IMR-90 (cell line): ENCODE measurements at regions not wholly inside any gene's neighbourhood (a gene's known extent, or its start where the extent isn't known, plus 50 kb on each side); places are given as distances from the start of the nearest gene placed in this dataset.
A peak's percentile ranks its signal among the peaks of the same experiment; 100 is the strongest.

Source experiments
- CEBPB ChIP-seq: IDR thresholded peaks from 2 replicates; pipeline ENCODE4 v1.6.1; 2012; ENCODE audit warnings: low read depth, low read length, improper control_type of control experiment
- CTCF ChIP-seq: conservative IDR thresholded peaks from 2 replicates; pipeline ENCODE4 v1.5.1; 2012; ENCODE audit warnings: mild to moderate bottlenecking, low read depth, low read length, improper control_type of control experiment
- FOS ChIP-seq: fragments of 150-350 bp; IDR thresholded peaks from 2 replicates; pipeline ENCODE4 v1.6.1; 2016; ENCODE audit warnings: low read depth, low read length
- MAFK ChIP-seq: IDR thresholded peaks from 2 replicates; pipeline ENCODE4 v1.6.1; 2012; ENCODE audit warnings: low read depth, low read length, improper control_type of control experiment
- MXI1 ChIP-seq: IDR thresholded peaks from 2 replicates; pipeline ENCODE4 v1.6.1; 2012; ENCODE audit warnings: low read depth, mild to moderate bottlenecking, low read length, moderate library complexity, borderline replicate concordance
- NFE2L2 ChIP-seq: fragments of 150-350 bp; IDR thresholded peaks from 2 replicates; pipeline ENCODE4 v1.6.1; 2016; ENCODE audit warnings: low read depth, mild to moderate bottlenecking, low read length
- POLR2A ChIP-seq: IDR thresholded peaks from 2 replicates; pipeline ENCODE4 v1.6.1; 2012; ENCODE audit warnings: mild to moderate bottlenecking, low read depth, low read length
- RAD21 ChIP-seq: IDR thresholded peaks from 2 replicates; pipeline ENCODE4 v1.6.1; 2012; ENCODE audit warnings: low read length, improper control_type of control experiment
- RCOR1 ChIP-seq: IDR thresholded peaks from 2 replicates; pipeline ENCODE4 v1.6.1; 2012; ENCODE audit warnings: mild to moderate bottlenecking, low read length, improper control_type of control experiment; ENCODE audit not compliant: insufficient replicate concordance
- RFX5 ChIP-seq: IDR thresholded peaks from 2 replicates; pipeline ENCODE4 v1.8.0; 2012; ENCODE audit warnings: low read depth, mild to moderate bottlenecking, low read length, moderate library complexity
- SMC3 ChIP-seq: fragments of 150-350 bp; IDR thresholded peaks from 2 replicates; pipeline ENCODE4 v1.6.1; 2016; ENCODE audit warnings: low read depth, mild to moderate bottlenecking, antibody characterized with exemption, low read length, moderate library complexity
- USF2 ChIP-seq: fragments of 150-350 bp; IDR thresholded peaks from 2 replicates; pipeline ENCODE4 v1.6.1; 2017; ENCODE audit warnings: mild to moderate bottlenecking, antibody characterized with exemption, low read length, low read depth

- no peak for TF ChIP-seq CTCF
- TF ChIP-seq RFX5 = no peak
- no peak for TF ChIP-seq RCOR1
- no peak for TF ChIP-seq FOS
- TF ChIP-seq POLR2A = no peak
- no peak for TF ChIP-seq USF2
- TF ChIP-seq MXI1 = no peak
- TF ChIP-seq CEBPB = peak; percentile 8; the same call in 1 of the 2 replicates
- TF ChIP-seq SMC3 = no peak
- no peak for TF ChIP-seq RAD21
- no peak for TF ChIP-seq NFE2L2
- no peak for TF ChIP-seq MAFK
Measured at GRCh38 chr6:28615616-28615954, 89.9 kb downstream of the GPX5 start.
